CD4-positive, alpha-beta T cell (primary cell): ENCODE measurements at regions not wholly inside any gene's neighbourhood (a gene's known extent, or its start where the extent isn't known, plus 50 kb on each side); places are given as distances from the start of the nearest gene placed in this dataset.

Experiments used
- ATAC-seq: fragments of 200-7000 bp; cut with Tn5 transposase; one replicate; pipeline ENCODE4 v1.10.0; 2022; ENCODE audit warnings: mild to moderate bottlenecking; ENCODE audit not compliant: poor library complexity
- CTCF ChIA-PET: fragments of 350-600 bp; sonication (Branson Sonifier 250); formaldehyde crosslinking; loops from one replicate; lab custom pipeline; 2021; ENCODE audit warnings: antibody characterized with exemption, inconsistent platforms; lab: Charles Lee
- POLR2A ChIA-PET: fragments of 350-600 bp; sonication (Branson Sonifier 250); formaldehyde crosslinking; loops from one replicate; lab custom pipeline; 2021; ENCODE audit warnings: antibody characterized with exemption, inconsistent platforms; lab: Charles Lee
- DNase-seq, 14 experiments: peaks; one replicate each; pipeline ENCODE4 v3.0.0-alpha.2; 2013 to 2020; ENCODE audit warnings: mixed read lengths in 2 of 14
- H3K27ac ChIP-seq, 2 donors: one replicate each; pipeline versions ENCODE4 v1.5.1 to v1.7.0; 2013; ENCODE audit warnings: low read length in 2 of 2, low read depth in 1 of 2, mild to moderate bottlenecking in 1 of 2
- H3K27me3 ChIP-seq, 2 experiments: 1 replicate in 1 of 2; 2 replicates in 1 of 2; pipeline versions ENCODE4 v1.6.1 to v1.7.0; 2013; ENCODE audit warnings: low read length in 2 of 2, control low read depth in 1 of 2, mild to moderate bottlenecking in 1 of 2, moderate library complexity in 1 of 2; ENCODE audit not compliant: insufficient read depth in 2 of 2, control insufficient read depth in 1 of 2
- H3K36me3 ChIP-seq: one replicate; pipeline ENCODE4 v1.6.1; 2013; ENCODE audit warnings: low read length, control low read depth; ENCODE audit not compliant: insufficient read depth
- H3K4me1 ChIP-seq: one replicate; pipeline ENCODE4 v1.6.1; 2013; ENCODE audit warnings: low read length, control low read depth; ENCODE audit not compliant: insufficient read depth
- H3K4me3 ChIP-seq: one replicate; pipeline ENCODE4 v1.5.1; 2013; ENCODE audit warnings: mild to moderate bottlenecking, low read length, moderate library complexity
- H3K9me3 ChIP-seq, 2 experiments: 1 replicate in 1 of 2; 2 replicates in 1 of 2; pipeline versions ENCODE4 v1.6.1 to v1.7.0; 2013; ENCODE audit warnings: low read length in 2 of 2, mild to moderate bottlenecking in 2 of 2, control low read depth in 1 of 2, moderate library complexity in 1 of 2; ENCODE audit not compliant: control insufficient read depth in 1 of 2, insufficient read depth in 1 of 2
- H3K27ac Mint-ChIP-seq: one replicate; pipeline ENCODE4 v1.8.0; 2020; ENCODE audit warnings: mixed read lengths
- H3K27me3 Mint-ChIP-seq: one replicate; pipeline ENCODE4 v1.8.0; 2021; ENCODE audit warnings: mixed read lengths
- H3K36me3 Mint-ChIP-seq: one replicate; pipeline ENCODE4 v1.8.0; 2021; ENCODE audit warnings: low read depth, mixed read lengths
- H3K4me1 Mint-ChIP-seq: one replicate; pipeline ENCODE4 v1.8.0; 2021; ENCODE audit warnings: low read depth, mixed read lengths
- H3K4me3 Mint-ChIP-seq: one replicate; pipeline ENCODE4 v1.8.0; 2020; ENCODE audit warnings: mild to moderate bottlenecking, mixed read lengths
- H3K9me3 Mint-ChIP-seq: one replicate; pipeline ENCODE4 v1.8.0; 2020; ENCODE audit warnings: mixed read lengths
- CTCF ChIP-seq: fragments of 200-600 bp; IDR thresholded peaks from one replicate; pipeline ENCODE4 v1.8.0; 2022; ENCODE audit warnings: antibody characterized with exemption, mild to moderate bottlenecking
- intact Hi-C, 2 experiments: fragments of 100-400 bp; cut with DNase I in 1 of 2; cut with micrococcal nuclease in 1 of 2; formaldehyde crosslinking; loops; one replicate each; pipeline versions ENCODE4 v1.15.1 to v1.9.0; 2023 to 2025; cut with DNase I, micrococcal nuclease

GRCh38 chr12:102681747-102682146 is 201.4 kb upstream of the IGF1 start:
- H3K9me3 Mint-ChIP-seq = peaks cover 4% of the 10 kb centered on the region
- H3K9me3 ChIP-seq = no peaks in the 10 kb centered on the region
- H3K4me1 Mint-ChIP-seq = no peaks in the 10 kb centered on the region
- peaks cover under 1% of the 10 kb centered on the region for H3K27me3 Mint-ChIP-seq
- intact Hi-C loops = no loop called here
- H3K36me3 Mint-ChIP-seq = no peaks in the 10 kb centered on the region
- ATAC-seq = no peak
- H3K4me3 Mint-ChIP-seq = no peak overlapping the region
- ChIA-PET POLR2A (no interaction called here), CTCF (no interaction called here)
- no peaks in the 10 kb centered on the region for H3K4me1 ChIP-seq
- H3K27ac Mint-ChIP-seq = no peak overlapping the region
- H3K27me3 ChIP-seq = no peaks in the 10 kb centered on the region
- no peak for TF ChIP-seq CTCF
- no peaks in the 10 kb centered on the region for H3K36me3 ChIP-seq
- H3K27ac ChIP-seq = no peak overlapping the region
- H3K4me3 ChIP-seq = no peak overlapping the region
- no peak for DNase-seq

GRCh38 chr12:102681309-102681708 is 200.9 kb upstream of the IGF1 start:
- Mint-ChIP-seq H3K27ac (no peak overlapping the region), H3K36me3 (no peaks in the 10 kb centered on the region), H3K4me3 (no peak overlapping the region), H3K4me1 (no peaks in the 10 kb centered on the region), H3K27me3 (no peaks in the 10 kb centered on the region), H3K9me3 (peaks cover 4% of the 10 kb centered on the region)
- ChIA-PET POLR2A (no interaction called here), CTCF (no interaction called here)
- DNase-seq (no peak), ATAC-seq (no peak)
- no peak for TF ChIP-seq CTCF
- H3K36me3 ChIP-seq = no peaks in the 10 kb centered on the region
- H3K4me1 ChIP-seq = no peaks in the 10 kb centered on the region
- no peaks in the 10 kb centered on the region for H3K27me3 ChIP-seq
- intact Hi-C loops = no loop called here
- no peaks in the 10 kb centered on the region for H3K9me3 ChIP-seq
- H3K27ac ChIP-seq = no peak overlapping the region
- H3K4me3 ChIP-seq = no peak overlapping the region

- H3K4me1 Mint-ChIP-seq = no peaks in the 10 kb centered on the region
Observed at GRCh38 chr12:102680304-102680703, 199.9 kb upstream of the IGF1 start.

More at GRCh38 chr12:102680304-102680703, 199.9 kb upstream of the IGF1 start:
- DNase-seq (no peak), ATAC-seq (no peak)
- H3K9me3 ChIP-seq = no peaks in the 10 kb centered on the region
- H3K27ac ChIP-seq = no peak overlapping the region
- H3K4me1 ChIP-seq = no peaks in the 10 kb centered on the region
- no peaks in the 10 kb centered on the region for H3K36me3 ChIP-seq
- POLR2A ChIA-PET = no interaction called here
- H3K27ac Mint-ChIP-seq = no peak overlapping the region
- H3K9me3 Mint-ChIP-seq = peaks cover 6% of the 10 kb centered on the region
- CTCF ChIA-PET = no interaction called here
- intact Hi-C loops = no loop called here
- no peak for TF ChIP-seq CTCF
- H3K4me3 Mint-ChIP-seq = no peak overlapping the region
- no peaks in the 10 kb centered on the region for H3K27me3 ChIP-seq
- no peaks in the 10 kb centered on the region for H3K36me3 Mint-ChIP-seq
- no peak overlapping the region for H3K4me3 ChIP-seq
- no peaks in the 10 kb centered on the region for H3K27me3 Mint-ChIP-seq
